Neutrophil (primary cell): ENCODE measurements at regions not wholly inside any gene's neighbourhood (a gene's known extent, or its start where the extent isn't known, plus 50 kb on each side); places are given as distances from the start of the nearest gene placed in this dataset.

Experiments used
- H3K27ac ChIP-seq: fragments of 200-600 bp; sonication (generic); 2 replicates; pipeline ENCODE4 v1.5.1; 2016; ENCODE audit warnings: mild to moderate bottlenecking, moderate library complexity
- H3K27me3 ChIP-seq: fragments of 200-600 bp; sonication (generic); 2 replicates; pipeline ENCODE4 v1.6.0; 2016; ENCODE audit warnings: mild to moderate bottlenecking
- H3K36me3 ChIP-seq: fragments of 200-600 bp; sonication (generic); 2 replicates; pipeline ENCODE4 v1.5.1; 2017
- H3K4me1 ChIP-seq, 2 experiments: fragments of 200-600 bp in 1 of 2; sonication (generic) in 1 of 2; 1 replicate in 1 of 2; 2 replicates in 1 of 2; pipeline versions ENCODE4 v1.5.1 to v1.6.1; 2013 to 2016; ENCODE audit warnings: low read depth in 1 of 2, low read length in 1 of 2, mild to moderate bottlenecking in 1 of 2, moderate library complexity in 1 of 2; ENCODE audit not compliant: control insufficient read depth in 1 of 2, insufficient read depth in 1 of 2
- H3K4me3 ChIP-seq, 2 experiments: fragments of 200-600 bp in 1 of 2; sonication (generic) in 1 of 2; 1 replicate in 1 of 2; 2 replicates in 1 of 2; pipeline ENCODE4 v1.5.1; 2013 to 2016; ENCODE audit warnings: low read depth in 1 of 2, low read length in 1 of 2, mild to moderate bottlenecking in 1 of 2, moderate library complexity in 1 of 2
- H3K9me3 ChIP-seq: fragments of 200-600 bp; sonication (generic); 2 replicates; pipeline ENCODE4 v1.5.1; 2016
- TF ChIP-seq, protein P1 (sequence below): fragments of 200-600 bp; sonication (generic); IDR thresholded peaks from 2 replicates; pipeline ENCODE4 v1.5.1; 2016; ENCODE audit warnings: antibody characterized with exemption

DNA sequence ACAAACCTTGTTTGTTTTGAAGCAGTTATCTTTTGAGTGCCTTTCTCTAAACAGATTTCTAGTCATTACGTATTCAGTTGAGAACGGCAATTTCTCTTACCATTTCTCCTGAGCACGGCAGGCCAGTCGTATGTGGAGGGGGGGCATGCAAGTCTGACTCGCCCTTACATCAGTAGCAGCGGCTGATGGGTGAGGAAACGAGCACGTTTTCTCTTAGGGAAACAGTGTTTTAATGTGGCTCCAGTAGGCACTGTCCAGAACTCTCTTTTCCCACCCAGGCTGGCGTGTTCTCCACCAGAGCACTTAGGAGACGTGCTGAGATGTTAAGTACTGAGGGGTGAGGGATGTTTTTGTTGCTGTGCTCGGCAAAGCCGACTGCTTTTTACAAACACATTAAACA lies 240.5 kb downstream of the STIM2 start:
- no peaks in the 10 kb centered on the region for H3K4me1 ChIP-seq
- no peaks in the 10 kb centered on the region for H3K27me3 ChIP-seq
- TF ChIP-seq, protein P1, sequence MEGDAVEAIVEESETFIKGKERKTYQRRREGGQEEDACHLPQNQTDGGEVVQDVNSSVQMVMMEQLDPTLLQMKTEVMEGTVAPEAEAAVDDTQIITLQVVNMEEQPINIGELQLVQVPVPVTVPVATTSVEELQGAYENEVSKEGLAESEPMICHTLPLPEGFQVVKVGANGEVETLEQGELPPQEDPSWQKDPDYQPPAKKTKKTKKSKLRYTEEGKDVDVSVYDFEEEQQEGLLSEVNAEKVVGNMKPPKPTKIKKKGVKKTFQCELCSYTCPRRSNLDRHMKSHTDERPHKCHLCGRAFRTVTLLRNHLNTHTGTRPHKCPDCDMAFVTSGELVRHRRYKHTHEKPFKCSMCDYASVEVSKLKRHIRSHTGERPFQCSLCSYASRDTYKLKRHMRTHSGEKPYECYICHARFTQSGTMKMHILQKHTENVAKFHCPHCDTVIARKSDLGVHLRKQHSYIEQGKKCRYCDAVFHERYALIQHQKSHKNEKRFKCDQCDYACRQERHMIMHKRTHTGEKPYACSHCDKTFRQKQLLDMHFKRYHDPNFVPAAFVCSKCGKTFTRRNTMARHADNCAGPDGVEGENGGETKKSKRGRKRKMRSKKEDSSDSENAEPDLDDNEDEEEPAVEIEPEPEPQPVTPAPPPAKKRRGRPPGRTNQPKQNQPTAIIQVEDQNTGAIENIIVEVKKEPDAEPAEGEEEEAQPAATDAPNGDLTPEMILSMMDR = no peak
- no peak overlapping the region for H3K27ac ChIP-seq
- no peak overlapping the region for H3K4me3 ChIP-seq
- no peaks in the 10 kb centered on the region for H3K36me3 ChIP-seq
- H3K9me3 ChIP-seq = no peaks in the 10 kb centered on the region

DNA sequence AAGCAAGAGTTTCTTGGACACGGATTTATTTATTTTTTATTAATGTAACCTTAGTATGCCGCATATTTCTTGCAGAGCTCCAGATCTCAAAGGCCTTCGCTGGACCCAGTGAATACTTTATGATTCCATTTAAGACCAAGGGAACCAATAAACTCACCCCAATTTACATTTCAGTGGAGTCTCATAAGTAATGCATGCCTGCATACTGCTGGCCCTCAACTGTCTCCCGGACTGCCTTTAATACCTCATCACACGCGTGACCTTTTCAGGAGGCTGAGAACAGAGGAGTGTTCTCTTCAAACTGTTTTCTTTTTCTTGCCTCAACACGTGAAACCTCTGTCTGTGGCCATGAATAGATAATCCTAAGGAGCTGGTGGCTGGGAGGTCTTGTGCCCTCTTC lies 240.9 kb downstream of the STIM2 start:
- Histone ChIP-seq H3K27me3 (no peaks in the 10 kb centered on the region), H3K27ac (no peak overlapping the region), H3K9me3 (no peaks in the 10 kb centered on the region), H3K4me1 (no peaks in the 10 kb centered on the region), H3K36me3 (no peaks in the 10 kb centered on the region), H3K4me3 (no peak overlapping the region)
- TF ChIP-seq, protein P1 = no peak

DNA sequence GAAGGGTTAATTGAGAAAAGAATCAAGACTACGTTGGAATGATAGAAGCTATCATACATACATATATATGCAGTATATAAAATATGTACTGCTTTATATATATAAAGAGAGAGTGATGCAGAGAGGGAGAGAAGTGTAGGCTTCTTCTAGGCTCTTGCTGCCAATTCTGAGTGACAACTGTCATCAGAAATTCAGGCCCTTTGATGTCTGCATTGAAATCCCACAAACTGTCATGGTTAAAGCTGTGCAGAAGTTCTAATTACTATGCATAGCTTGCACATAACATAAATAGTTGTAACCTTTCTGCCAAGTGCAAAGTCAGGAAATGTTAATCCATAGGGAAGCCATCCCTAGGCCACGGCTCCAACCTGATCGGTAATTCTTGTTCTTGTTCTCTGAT lies 251.0 kb downstream of the STIM2 start:
- H3K27me3 ChIP-seq = no peaks in the 10 kb centered on the region
- no peak overlapping the region for H3K27ac ChIP-seq
- no peaks in the 10 kb centered on the region for H3K4me1 ChIP-seq
- TF ChIP-seq, protein P1 = no peak
- no peak overlapping the region for H3K4me3 ChIP-seq
- no peaks in the 10 kb centered on the region for H3K9me3 ChIP-seq
- H3K36me3 ChIP-seq = no peaks in the 10 kb centered on the region

DNA sequence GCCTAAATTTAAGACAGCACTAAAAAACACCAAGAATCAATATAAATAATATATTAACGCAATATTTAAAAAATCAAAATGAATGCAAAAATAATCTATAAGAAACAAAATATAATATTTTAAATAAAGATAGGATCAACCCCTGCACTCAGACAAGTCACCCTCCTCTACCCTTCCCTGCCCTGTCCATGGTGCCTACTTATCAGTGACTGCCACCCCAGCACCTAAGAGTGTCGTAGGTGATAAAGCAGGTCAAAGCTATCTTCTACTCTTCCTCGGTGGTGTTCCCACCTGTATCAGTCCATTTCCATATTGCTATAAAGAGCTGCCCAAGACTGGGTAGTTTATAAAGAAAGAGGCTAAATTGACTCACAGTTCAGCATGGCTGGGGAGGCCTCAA lies 251.9 kb downstream of the STIM2 start:
- Histone ChIP-seq H3K9me3 (no peaks in the 10 kb centered on the region), H3K36me3 (no peaks in the 10 kb centered on the region), H3K27me3 (no peaks in the 10 kb centered on the region), H3K27ac (no peak overlapping the region), H3K4me1 (no peaks in the 10 kb centered on the region), H3K4me3 (no peak overlapping the region)
- TF ChIP-seq, protein P1 = no peak

DNA sequence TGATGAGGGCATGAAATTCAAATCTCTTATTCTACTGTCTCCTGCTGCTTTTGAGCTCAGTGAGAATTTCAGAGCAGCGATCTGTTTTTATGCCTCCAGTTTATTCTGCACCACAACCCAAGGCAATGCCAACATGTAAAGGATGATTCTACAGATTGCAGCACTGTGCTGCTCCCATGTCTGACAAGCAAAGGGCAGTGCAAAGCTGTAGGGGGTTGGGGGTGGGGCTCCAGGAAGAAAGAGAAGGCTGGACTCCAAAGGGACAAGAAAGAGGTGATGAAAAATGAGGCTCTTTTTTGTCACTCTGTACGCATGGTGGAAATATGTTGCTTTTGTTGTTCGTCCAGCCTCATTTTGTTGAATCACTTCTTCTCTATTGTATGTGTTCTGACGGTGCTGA lies 254.6 kb downstream of the STIM2 start:
- Histone ChIP-seq H3K36me3 (no peaks in the 10 kb centered on the region), H3K9me3 (no peaks in the 10 kb centered on the region), H3K4me3 (no peak overlapping the region), H3K27me3 (no peaks in the 10 kb centered on the region), H3K4me1 (no peaks in the 10 kb centered on the region), H3K27ac (no peak overlapping the region)
- TF ChIP-seq, protein P1 = no peak

DNA sequence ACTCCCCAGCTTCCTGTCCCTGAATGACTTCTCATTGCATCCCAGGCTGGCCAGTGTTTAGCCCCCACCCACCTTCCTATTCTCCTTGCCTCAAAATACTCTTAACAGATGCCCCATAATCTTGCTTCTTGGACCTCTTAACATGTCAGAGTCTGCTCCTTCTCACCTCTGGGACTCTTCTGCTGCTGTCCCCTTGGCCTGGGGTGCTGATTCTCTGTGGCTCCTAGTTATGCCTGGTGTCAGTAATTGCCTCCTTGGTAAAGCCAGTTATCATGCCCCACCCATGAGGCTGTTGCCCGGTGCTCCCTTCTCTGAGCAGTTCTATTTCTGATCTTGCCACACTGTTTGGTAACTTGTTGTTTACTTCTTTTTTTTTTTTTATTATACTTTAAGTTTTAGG lies 256.8 kb downstream of the STIM2 start:
- Histone ChIP-seq H3K27me3 (no peaks in the 10 kb centered on the region), H3K4me3 (no peak overlapping the region), H3K36me3 (no peaks in the 10 kb centered on the region), H3K4me1 (no peaks in the 10 kb centered on the region), H3K27ac (no peak overlapping the region), H3K9me3 (no peaks in the 10 kb centered on the region)
- TF ChIP-seq, protein P1 = no peak
